GM18511 (cell line): ENCODE measurements at regions not wholly inside any gene's neighbourhood (a gene's known extent, or its start where the extent isn't known, plus 50 kb on each side); places are given as distances from the start of the nearest gene placed in this dataset.
"Not testable (repeated sequence)": the region's sequence is repeated elsewhere in the genome, so short reads cannot be mapped to it uniquely, and the experiment has no call there.

Experiments
- ATAC-seq: cut with Tn5 transposase; IDR thresholded peaks from one replicate; pipeline ENCODE4 v1.9.1; 2021; ENCODE audit warnings: mild to moderate bottlenecking, moderate library complexity; ENCODE audit not compliant: unreplicated experiment

DNA sequence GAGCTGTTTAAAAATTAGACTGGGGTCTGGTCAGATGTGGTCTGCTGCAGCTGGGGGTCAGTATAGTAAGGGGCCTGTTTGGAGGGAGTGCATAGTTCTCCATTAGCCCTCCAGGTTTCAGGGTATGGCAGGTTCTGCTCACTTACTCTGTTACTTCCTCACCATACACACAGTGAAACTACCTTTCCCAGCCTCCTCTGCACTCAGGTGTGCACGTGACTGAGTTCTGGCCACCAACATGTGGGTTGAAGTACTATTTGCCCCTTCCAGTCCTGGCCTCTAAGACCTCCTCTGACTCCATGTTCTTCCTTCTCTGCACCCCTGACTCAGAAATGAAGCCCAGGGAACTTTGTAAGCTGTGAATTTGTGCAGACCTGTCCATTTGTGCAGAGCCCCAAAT is 190.5 kb upstream of the CLINT1 start:
- no peak for ATAC-seq

DNA sequence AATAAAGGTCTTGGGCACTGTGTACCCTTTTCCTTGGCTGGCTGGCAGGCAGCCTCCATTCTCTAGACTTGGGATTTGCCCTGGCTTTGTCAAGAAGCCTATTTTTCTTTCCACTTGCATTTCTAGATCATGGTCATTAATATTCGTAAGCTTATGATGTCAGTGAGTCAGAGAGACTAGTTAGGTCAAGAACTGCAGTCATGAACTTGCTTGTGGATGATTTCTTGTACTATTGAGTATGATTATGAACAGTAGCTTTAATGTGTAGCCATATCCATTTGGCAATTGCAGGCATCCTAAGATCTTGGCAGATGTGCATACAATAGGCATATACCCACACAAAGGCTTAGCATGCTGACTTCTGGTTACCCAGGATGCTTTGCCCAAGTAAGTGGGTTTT is 186.8 kb upstream of the CLINT1 start:
- no peak for ATAC-seq

GRCh38 chr5:158039911-158040347 is 181.0 kb upstream of the CLINT1 start:
- ATAC-seq, result no peak

- ATAC-seq, result no peak
These were observed 180.5 kb upstream of the CLINT1 start for GRCh38 chr5:158039441-158039840.

- not testable (repeated sequence) for ATAC-seq
These were observed 178.1 kb upstream of the CLINT1 start for GRCh38 chr5:158036983-158037595.

GRCh38 chr5:158034586-158034985 is 175.6 kb upstream of the CLINT1 start:
- not testable (repeated sequence) for ATAC-seq

DNA sequence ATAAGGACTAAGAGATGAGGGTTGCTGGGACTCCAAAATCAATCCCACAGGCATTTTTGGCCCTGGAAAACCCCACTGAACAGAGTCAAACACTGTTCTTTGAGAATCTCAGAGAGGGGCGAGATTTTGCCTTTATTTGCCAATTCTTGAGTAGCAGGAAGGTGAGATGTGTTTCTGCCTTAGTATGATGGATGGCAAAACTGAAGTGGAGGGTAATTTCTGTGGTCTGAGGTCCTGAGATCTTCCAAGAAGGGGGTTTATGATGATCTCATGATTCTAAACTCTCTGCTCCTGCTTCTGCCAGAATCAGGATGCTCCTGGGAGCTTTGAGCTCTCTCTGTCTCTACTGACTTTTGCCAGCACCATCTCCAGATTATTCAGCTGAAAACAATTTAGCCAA is 174.8 kb upstream of the CLINT1 start:
- ATAC-seq, result no peak

DNA sequence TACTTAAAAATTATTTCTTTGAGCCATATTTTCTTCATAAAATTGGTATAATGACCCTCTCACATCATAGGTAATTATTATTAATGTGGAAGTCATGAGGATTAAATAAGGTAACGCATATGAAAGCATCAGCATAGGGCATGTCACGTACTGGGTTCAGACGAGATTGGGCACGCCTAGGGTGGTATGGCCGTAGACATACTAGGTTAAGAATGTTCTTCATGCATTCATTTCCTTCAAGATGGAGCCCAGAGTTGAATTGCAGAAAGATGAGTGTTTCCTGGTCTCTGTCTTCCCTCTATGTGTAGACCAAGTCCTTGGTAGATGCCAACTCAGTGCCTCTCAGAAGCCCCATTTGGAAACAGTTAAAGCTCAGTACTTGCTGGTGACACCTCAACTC is 174.1 kb upstream of the CLINT1 start:
- ATAC-seq, result no peak

DNA sequence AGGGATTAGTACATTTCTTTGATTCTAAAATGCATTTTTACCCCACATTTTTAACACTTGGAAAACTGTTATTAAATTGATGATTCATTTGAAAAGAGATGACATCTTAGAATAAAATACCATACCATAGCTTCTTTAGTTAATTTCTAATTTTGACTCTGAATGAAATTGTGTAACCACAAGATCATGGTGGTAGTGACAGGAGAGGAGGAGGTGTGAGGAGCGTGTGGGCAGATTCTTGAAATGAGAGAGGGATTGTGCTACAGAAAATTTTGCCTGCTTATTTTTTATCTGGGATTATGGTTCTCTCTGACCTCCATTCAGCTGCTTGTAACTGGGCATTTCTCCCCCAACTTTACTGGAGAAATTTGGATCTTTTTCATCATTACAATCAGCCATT is 173.3 kb upstream of the CLINT1 start:
- no peak for ATAC-seq

DNA sequence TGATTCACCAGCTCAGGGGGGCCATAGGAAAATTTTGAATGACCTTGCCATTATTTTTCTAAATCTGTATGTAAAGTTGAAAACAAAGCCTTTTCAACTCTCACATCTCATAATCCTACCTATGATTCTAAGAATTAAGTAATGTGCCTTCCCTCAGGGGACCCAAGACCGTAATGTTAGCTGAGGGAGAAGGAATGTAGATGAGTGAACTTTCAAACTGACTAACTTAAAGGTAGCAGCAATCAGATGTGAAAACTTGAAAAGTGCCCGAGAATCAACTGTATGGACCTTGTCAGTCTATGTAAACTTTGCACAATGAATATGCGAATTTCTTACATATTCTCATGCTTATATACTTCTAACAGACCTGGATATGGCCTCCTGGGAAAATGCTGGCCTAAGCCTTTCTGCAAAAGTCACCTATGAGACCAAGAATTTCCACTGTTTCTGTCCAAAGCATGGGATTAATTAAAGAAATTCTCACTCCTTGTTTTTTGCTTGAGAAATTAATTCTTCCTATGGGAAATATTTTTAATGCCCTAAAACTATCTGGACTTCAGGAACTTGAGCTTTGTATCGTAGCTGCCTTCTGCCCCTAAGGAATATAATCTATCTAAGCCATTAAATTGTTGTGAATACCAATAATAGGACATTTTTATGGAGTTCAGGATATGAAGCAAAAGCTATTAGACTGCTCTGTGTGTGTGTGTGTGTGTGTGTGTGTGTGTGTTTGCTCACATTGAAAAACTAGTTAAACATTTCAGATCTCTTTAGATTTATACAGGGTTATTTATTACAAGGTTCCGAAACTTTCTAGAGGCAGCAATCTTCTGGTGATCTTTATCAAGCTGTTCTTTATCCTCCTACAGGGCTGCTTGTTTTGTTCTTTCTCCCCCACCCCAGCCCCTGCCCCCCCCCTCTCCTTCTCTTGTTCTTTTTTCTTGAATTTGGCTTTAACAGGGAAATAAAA is 169.1 kb upstream of the CLINT1 start:
- no peak for ATAC-seq

GRCh38 chr5:158026304-158027031 is 167.5 kb upstream of the CLINT1 start:
- ATAC-seq, result no peak

DNA sequence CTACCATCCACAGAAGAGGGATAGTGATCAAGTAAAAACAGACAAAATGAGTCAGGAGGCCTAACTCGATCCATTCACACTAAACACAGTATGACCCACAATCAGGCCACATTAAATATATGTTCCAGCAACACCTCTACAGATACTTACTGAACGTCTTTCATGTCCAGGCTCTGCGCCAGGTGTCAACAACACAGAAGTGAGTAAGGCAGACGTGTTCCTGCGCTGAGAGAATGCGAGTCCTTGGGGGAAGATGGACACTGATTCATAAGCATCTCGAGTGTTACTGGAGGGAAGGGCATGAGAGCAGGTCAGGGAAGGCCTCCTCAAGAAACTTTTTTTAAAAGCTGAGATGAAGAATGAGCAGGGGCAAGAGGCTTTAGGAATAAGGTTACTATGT is 164.3 kb upstream of the CLINT1 start:
- no peak for ATAC-seq

GRCh38 chr5:158022837-158023236 is 163.9 kb upstream of the CLINT1 start:
- no peak for ATAC-seq

- ATAC-seq, result no peak
These were observed 163.4 kb upstream of the CLINT1 start for GRCh38 chr5:158022393-158022792.

DNA sequence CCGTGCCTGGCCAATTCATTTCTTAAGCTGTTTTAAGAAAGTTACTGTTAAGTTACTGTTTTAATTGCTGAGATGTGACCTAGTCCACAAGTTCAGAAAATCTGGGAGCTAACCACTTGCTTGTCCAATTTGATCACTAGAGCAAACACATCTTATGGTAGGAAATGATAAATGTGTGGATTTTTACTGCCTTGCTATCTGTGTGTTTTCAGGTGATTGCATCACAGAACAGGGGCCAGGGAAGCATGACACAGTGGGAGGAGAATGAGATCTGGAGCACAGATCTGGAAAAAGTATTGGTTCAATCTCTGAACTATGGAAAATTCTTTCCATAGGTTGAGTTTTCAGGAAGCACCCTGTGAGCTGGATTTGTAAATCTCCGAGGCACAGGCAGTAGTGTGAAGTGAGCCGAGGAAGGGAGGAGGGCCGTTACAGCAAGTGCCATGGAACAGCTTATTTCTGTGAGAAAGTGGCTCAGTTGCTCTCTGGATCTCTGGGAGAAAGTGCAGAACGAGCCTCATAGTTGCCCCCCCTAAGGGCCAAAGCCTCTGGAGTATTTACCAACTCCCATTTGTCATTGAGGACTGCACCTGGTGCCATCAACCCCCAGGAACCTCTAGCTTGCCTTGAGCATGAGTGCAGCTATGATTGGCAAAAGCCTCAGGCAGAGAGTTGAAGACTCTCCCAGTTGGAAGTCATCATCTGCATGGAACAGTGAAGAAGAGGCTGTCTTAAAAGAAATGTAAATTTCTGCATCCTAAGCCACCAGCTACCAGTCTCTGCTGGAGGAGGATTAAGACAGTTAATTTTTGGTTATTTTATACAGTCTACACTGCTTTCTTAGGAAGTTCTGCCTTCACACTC is 161.8 kb upstream of the CLINT1 start:
- no peak for ATAC-seq

GRCh38 chr5:158017469-158017868 is 158.5 kb upstream of the CLINT1 start:
- ATAC-seq, result no peak

DNA sequence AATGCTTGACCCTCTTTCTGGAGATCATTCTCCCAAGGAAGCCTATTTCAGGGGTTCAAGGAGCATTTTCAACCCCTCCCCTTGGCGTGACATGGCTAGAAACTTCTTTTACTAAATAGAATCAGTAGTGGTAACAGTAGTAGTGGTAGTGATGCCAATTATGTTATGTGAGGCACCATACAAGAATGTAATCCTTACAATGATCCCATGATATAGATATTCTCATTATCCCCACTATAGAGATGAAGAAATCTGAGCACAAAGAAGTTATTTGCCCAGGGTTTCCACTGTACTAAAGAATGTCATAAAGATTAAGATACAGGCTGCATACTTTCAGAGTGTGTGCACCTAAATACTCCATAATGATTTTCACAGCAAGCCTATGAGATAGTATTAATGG is 155.4 kb upstream of the CLINT1 start:
- ATAC-seq, result no peak

GRCh38 chr5:158013939-158014338 is 155.0 kb upstream of the CLINT1 start:
- ATAC-seq, result no peak

DNA sequence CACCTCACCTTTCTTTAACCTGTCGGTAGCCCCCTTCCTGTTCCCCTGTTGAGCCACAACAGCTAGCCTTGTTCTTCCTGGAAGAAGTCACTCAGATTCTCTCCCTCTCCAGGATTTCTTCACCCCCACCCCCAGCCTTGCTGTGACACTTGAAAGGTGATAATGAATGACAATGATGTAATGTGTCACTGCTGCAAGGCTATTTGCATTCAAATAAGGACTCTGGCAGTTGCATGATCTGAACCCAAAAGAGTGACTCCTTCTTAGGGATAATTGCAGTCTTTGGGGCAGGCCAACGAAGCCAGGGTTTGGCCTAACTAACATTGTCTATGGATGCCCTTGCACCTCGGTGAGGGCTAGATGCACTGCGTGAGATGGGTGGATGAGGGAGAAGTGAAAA is 154.4 kb upstream of the CLINT1 start:
- no peak for ATAC-seq

GRCh38 chr5:158011422-158011821 is 152.5 kb upstream of the CLINT1 start:
- ATAC-seq, result no peak

DNA sequence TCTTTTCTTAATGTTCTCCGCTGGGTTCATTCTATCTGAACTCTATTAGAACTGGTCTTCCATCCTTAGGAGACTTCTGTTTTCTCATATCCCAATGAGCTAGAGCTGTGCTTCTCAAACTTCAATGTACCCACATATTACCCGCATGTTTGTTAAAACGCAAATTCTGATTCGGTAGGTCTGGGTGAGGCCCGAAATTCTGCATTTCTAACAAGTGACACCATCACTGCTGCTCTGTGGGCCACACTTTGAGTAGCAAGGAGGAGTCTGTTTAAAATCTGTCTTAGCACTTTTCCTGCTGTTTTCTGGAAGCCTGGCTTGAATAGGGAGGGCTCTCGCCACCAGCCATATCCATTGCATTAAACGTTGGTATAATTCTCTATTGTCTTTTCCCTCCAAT is 151.9 kb upstream of the CLINT1 start:
- no peak for ATAC-seq
